Ramos (cell line): ENCODE measurements at regions not wholly inside any gene's neighbourhood (a gene's known extent, or its start where the extent isn't known, plus 50 kb on each side); places are given as distances from the start of the nearest gene placed in this dataset.
"Not testable (repeated sequence)": the region's sequence is repeated elsewhere in the genome, so short reads cannot be mapped to it uniquely, and the experiment has no call there.

ENCODE experiments used
- in situ Hi-C: fragments of 300-500 bp; cut with MboI; formaldehyde crosslinking; loops from one replicate; pipeline ENCODE4 v1.14.3; 2022; ENCODE audit warnings: low sequenced_read_pairs; ENCODE audit not compliant: unreplicated experiment

DNA sequence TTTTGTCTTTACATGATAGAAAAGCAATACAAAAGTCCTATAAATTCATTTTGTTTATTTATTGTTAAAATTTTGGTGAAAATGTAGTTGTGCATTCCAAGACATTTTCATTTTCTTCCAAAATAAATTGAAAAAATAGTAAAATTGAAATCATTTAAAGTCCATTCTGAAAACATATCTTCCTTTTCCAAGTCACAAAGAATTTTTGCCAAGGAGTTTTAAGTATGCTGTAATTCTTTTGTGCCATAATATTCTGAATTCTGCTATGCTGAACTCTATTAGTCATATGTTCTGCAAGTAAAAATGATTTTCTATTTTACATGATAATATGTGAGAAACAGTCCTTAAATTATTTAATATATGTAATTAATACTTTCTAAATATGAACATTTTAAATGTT lies 879.6 kb upstream of the SLC10A2 start:
- in situ Hi-C loops = no loop called here

DNA sequence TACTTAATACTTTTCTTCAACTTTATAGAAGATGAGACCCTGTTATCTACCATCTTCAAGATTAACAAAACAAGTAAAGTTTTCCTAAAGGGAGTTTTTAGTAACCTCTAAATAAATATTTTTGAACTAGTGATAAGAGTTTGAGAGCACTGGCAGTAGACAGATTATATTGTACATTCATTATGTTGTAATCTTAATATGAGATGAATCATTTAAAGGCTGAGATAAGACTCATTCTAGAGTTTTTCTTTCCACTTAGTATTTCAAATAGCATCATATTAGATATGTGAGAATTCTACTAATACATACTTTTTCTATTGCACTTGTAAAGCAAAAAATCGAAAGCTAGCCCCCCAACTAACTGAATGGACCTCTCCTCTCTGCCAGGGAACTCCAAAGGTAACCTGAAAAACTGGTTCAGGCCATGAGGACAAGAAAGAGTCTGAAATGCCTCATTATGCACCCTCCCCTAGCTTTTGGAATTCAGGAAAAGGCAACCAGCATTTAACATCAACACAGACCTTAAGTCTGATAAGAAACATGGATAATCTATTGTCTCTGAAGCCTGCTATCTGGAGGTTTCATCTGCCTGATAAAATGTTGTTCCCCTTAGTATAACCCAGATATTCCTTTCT lies 875.4 kb upstream of the SLC10A2 start:
- in situ Hi-C loops = no loop called here

DNA sequence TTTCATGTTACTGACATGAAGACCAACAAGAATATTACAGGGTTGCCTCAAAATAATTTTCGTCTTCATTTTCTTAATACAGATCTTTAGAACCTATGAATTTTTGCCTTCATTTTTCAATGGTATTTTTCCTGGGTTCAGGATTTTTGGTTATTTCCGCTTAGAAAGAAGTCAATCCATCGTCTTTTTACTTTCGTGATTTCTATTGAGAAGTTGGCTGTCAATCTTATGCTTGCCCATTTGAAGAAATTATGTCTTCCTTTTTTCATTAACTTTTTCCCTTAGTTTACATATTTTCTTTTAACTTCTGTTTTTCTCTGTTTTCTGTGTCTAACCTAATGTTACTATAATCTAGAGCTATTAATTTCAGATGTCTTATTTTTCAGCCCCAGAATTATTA lies 868.9 kb upstream of the SLC10A2 start:
- in situ Hi-C loops = no loop called here

DNA sequence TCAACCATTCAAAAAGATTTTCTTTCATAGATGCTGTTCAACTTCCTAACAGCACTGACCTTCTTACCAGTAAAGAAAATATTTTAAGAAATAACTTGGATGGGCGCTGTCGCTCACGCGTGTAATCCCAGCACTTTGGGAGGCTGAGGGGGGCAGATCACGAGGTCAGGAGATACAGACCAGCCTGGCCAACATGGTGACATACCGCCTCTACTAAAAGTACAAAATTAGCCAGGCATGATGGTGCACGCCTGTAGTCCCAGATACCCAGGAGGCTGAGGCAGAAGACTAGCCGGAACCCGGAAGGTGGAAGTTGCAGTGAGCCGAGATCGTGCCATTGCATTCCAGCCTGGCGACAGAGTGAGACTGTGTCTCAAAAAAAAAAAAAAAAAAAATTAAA lies 865.7 kb upstream of the SLC10A2 start:
- in situ Hi-C loops = no loop called here

DNA sequence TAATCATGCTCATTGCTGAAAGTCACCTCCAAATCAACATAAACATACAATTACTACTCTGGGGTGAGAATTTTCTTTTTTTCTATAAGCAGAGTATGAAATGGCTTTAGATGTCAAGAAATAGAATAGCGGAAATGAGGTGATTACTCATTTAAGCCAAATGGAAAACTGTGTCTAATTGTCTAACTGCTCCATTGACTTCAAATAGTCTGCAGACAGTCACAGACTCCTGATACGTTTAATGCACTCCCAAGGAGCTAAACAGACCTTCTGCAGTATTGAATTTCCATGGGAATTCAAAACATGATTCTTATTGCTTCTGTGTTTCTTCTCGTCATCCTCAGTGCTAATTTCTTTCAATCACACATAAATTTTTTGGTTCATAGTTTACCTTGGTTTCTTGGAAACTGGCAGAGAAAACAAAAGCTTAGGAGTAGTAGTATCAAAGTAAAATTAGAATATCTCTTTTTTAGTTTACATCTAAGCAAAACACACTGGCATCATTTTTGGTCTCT lies 865.2 kb upstream of the SLC10A2 start:
- in situ Hi-C loops = no loop called here

DNA sequence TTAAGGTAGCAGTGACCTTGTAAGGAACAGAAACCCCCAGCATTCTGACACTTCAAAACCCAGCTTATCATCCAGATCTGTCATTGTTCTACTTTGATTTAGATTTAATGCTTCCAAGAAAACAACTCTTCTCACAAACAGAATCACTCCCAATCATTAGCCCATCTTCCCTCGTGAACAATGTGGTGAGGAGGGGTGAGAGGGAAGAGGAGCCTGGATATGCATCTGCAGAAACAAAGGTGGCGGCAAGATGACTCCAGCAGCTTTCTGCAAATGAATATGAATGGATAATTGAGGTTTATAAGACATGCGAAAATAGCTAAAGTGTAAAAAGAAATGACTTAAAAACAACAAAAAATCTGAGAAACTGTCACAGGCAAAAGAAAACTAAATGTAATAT lies 859.9 kb upstream of the SLC10A2 start:
- in situ Hi-C loops = no loop called here

DNA sequence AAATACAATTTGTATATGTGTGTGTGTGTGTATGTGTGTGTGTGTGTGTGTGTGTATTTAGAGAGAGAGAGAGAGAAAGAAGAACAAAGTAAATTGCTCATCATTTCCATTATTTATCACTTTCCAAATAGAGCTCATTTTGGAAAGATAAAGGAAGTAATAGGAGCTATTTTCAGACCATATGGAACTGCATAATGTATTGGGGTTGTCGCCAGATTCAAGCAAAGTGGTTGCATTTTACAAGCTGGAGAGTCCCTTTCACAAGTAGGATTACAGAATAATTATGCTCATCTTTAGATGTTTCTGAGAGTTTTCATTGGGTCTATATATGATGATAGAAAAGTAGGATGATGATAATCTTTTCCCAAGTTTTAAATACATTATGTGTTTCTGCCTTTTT lies 842.7 kb upstream of the SLC10A2 start:
- in situ Hi-C loops = no loop called here

DNA sequence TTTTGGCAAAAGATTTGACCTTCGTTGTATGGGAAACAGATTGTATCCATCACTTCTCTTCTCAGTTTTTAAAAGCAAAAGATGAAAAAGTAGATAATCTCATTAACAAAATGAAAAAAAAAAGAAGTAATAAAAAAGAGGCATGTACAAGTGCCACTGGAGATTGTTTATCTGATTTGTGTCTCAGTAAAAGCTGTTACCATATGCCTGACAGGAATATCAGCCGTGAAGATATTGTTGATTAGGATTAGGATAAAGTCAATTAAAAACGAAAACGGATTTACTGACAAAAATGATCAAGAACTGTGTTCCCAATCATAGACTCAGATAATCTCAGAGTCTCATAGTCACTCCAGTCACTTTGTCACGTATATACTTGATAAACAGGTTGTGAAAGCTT lies 842.1 kb upstream of the SLC10A2 start:
- in situ Hi-C loops = no loop called here

DNA sequence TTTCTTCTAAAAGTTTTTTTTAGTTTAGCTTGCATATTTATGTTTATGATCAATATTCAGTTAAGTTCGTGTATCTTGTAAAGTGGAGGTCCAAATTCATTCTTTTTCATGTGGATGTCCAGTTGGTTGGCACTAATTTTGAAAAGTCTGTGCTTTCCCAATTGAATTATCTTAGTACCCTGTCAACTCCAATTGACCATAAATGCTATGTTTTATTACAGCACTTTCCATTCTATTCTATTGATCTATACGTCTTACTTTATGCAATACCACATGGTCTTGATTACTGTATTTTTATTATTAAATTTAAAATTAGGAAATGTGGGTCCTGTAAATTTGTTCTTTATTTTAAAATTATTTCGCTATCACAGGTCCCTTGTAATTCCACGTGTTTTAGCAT lies 837.6 kb upstream of the SLC10A2 start:
- in situ Hi-C loops = no loop called here

DNA sequence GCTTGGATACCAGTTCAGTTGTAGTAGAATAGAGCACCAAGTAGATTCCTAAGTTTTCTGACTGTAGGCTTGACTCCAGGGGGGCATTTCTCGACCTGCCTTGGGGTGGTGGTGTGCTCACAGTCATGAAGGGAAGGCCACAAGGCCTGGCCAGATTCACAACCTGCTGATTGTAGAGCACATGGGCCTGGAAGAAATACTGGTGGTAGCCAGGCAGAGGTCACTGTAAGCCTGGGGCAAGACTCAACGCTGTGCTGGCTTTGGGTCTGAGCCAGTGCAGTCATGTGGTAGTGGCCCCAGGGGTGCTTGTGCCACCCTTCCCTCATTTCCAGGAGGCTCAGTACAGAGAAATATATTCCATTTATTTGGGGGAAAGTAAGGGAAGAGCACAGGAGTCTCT lies 832.3 kb upstream of the SLC10A2 start:
- in situ Hi-C loops = no loop called here

DNA sequence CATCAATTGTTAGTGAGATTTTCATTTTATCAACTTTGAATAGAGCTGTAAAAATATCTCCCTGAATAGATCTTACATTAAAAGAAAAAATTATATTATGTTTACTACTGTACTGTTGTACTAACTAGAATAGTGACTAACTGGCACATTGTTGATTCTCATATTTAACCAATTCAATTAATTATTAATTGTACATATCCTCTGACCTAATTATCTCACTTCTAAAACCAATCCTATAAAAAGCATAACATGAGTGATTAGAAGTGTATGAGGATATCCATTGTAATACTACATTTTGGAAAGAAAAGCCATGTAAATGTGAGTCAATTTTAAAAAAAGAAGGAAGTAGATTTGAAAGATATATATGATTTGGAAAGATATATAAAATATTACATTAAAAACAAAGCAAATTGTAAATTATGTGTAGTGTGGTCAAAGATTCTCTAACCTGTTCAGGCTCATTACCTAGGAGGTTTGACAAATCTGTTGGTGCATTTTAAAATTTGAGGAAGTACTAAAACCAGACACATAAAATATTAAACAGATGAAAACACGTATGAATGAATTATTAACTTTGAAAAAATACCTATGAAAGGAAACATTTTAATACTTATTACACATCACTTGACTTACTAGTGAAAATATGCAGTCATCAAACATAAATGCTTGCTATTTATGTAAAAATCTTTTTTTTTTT lies 829.8 kb upstream of the SLC10A2 start:
- in situ Hi-C loops = no loop called here

DNA sequence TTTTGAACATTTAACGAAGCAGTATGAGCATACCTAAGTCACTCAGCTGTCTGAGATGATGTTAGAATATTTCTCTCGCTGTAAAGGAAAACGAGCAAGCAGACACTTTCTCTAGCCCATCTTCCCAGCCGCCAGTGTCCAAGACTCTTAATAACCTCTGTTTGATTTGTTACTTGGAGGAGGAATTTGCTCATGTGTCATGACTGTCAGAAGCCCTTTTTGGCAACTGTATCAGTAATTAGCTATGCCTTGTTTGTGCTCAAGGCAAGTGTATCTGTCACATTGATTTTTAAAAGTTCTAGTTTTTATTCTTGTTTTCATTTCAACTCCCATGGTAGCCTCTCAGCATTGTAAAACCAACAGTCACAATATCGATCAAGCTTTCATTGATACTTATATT lies 828.4 kb upstream of the SLC10A2 start:
- in situ Hi-C loops = no loop called here

DNA sequence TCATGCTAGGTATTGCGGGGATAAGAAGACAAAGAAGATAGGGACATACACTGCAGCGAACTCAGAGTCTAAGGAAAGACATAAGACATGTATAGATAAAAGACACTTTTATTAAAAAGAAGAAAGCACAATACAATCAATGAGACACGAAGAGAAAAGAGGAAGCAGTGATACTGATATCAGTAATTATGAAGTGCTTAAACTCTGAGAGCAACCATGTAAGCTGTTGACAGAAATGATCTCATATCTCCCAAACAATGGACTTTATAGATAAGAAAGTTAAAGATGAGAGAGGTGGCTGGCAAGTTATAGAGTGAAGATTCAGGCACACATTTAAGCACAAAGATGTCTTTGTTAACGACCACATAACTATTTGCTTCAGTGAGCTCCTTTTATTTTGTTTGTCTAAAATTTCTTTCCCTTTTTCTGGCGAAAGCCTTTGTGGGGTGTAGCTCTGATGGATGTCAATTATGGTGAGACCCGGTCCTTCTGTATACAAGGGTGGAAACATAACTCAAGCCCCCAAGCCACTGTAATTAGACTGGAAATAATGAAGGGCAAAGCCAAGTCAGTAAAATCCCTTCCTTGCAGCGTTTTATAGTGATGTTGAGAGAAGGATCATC lies 818.0 kb upstream of the SLC10A2 start:
- in situ Hi-C loops = no loop called here

DNA sequence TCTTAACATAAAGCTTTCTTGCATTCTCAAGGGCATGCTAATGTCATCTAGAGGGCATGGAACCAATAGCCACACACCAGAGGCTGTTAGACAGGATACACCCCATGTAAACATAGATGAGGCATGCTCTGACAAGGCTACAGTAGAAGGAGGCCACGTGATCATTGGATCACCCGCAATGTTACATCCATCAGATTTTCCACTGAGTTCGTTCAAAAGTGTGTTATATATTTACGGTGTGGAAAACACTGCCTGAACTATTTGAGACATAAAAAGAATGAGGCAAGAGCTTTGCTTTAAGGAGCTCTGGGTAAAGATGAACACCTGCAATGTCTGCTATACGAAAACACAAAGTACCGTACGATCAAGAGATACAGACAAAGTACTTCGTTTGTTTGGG lies 817.5 kb upstream of the SLC10A2 start:
- in situ Hi-C loops = no loop called here

DNA sequence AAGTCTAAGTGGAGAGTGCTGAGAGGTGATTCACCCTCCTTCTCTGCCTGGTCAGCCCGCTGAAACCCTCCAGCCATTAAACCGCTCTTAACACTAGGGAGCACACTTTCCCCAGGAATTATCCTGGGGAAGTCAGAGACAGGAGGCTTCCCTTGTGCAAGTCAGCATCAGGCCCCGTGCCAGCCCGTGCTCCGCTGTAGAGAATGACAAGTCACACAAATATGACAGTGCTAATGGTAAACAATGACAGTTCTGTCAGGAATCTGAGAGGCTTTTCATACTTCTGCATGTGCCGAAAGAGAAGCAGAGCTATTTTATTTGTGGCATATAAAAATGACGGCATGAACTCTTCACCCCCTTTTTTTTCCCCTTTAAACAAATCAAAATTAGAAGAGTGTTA lies 816.9 kb upstream of the SLC10A2 start:
- in situ Hi-C loops = no loop called here

DNA sequence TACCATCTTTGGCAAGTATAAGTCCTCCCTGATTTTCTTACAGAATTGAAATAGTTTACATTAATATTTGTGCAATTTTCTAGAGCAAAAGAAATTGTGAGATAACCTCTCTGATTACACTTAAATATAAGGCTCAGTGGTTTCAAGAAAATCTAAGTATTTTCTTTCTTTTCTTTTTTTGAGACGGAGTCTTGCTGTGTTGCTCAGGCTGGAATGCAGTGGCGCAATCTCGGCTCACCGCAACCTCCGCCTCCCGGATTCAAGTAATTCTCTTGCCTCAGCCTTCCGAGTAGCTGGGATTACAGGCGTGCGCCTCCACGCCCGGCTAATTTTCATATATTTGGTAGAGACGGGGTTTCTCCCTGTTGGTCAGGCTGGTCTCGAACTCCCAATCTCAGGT lies 813.9 kb upstream of the SLC10A2 start:
- in situ Hi-C loops = not testable (repeated sequence)

DNA sequence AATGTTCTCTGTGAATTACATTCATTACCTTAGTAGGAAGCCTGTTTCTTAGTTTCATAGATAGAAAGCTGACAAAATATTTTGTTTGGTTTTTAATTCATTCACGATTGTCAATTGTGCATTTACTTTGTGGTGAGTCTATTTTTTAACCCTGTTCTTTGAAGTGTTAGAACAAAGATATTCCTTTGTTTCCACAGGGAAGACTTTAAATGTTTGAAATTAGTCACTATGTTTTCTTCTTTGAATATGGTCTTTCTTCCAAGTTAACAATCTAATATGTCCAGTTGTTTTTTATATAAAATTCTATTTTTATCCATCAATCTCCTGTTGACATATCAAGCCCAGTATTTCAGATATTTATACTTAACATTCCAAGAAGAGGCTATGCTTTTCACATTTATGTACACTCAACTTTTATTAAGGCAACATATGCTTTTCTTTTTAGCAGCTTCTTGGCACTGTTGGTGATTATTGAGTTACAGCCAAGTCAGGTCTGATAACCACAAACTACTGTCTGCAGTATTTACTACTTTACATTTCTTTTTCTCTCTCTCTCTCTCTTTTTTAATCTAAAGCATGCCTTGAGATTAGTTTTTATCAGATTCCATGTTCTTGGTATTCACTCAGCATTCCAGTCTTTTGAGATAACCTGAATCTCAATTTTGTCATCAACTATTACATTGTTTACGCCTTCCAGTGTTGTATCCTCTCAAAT lies 812.8 kb upstream of the SLC10A2 start:
- in situ Hi-C loops = no loop called here

DNA sequence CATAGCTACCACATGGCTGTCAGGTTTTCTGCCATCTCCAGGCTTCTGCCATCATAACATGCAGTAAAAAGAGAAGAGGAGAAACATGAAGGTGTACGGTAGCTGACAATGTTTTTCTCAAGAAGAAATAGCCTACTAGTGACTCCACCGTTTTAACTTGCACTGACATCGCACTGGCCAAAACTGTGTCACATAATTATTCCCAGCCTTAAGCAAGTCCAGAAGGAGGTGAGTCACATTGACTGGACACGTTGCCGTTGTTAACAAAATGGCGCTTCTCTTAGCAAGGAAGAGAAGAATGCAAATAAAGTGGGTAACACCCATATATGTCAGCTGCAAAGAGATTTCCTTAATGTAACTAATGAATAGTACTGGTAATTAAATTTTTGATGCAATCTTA lies 810.4 kb upstream of the SLC10A2 start:
- in situ Hi-C loops = no loop called here

DNA sequence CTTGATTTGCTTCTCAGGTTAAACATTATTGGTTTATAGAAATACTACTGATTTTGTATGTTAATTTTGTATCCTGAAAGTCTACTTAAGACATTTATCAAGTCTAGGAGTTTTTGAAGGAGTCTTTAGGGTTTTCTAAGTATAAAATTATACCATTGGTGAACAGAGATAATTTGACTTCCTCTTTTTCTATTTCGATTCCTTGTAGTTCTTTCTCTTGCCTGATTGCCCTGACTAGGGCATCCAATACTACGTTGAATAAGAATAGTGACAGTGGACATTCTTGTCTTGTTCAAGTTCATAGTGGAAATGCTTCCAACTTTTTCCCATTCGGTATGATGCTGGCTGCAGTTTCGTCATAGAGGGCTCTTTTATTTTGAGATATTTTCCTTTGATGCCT lies 807.5 kb upstream of the SLC10A2 start:
- in situ Hi-C loops = no loop called here

DNA sequence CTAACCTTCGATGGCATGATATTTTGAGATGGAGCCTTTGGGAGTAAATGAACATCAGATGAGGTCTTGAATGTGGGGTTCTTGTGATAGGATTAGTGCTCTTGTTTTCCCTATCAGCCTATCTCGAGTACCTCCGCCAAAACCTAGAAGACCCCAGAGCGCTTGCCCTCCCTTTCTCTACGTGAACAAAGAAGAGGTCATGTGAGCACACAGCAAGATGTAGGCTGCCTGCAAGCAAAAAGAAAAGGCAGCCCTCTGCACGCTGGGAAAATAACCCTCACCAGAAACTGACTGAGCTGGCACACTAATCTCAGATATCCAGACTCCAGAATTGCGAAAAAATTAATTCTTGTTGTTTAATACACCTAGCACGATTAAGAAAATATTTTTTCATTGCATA lies 799.8 kb upstream of the SLC10A2 start:
- in situ Hi-C loops = no loop called here

DNA sequence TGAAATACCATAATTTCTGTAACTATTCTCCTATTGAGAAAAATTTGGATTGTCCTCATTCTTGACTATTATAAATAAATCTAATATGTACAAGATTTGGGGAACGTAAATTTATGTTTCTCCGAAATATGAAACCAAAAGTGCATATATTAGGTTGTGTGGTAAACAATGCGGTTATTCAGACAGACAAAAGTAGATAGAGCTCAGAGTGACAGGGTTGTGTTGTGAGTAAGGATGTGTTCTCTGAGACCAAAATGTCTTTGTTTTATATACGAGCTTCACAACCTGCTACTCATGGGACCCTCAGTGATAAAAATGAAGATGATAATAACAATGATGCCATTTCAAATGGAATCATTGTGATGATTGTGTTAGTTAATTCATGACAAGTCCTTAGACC lies 796.3 kb upstream of the SLC10A2 start:
- in situ Hi-C loops = no loop called here
